A673 (cell line): ENCODE measurements at regions not wholly inside any gene's neighbourhood (a gene's known extent, or its start where the extent isn't known, plus 50 kb on each side); places are given as distances from the start of the nearest gene placed in this dataset.

ENCODE experiments used
- EZH2 ChIP-seq: fragments of 200-600 bp; sonication (generic); IDR thresholded peaks from 2 replicates; pipeline ENCODE4 v1.6.1; 2017; ENCODE audit warnings: borderline replicate concordance, low read depth, mild to moderate bottlenecking, mixed read lengths, antibody characterized with exemption, low read length; ENCODE audit not compliant: poor library complexity, severe bottlenecking
- TF ChIP-seq, protein P1 (sequence below): fragments of 300-800, 200-600 bp; sonication (generic); conservative IDR thresholded peaks from 2 replicates; pipeline ENCODE4 v1.5.1; 2017; ENCODE audit warnings: low read depth, mild to moderate bottlenecking, antibody characterized with exemption, low read length, moderate library complexity, mixed read lengths

- TF ChIP-seq, protein P1, sequence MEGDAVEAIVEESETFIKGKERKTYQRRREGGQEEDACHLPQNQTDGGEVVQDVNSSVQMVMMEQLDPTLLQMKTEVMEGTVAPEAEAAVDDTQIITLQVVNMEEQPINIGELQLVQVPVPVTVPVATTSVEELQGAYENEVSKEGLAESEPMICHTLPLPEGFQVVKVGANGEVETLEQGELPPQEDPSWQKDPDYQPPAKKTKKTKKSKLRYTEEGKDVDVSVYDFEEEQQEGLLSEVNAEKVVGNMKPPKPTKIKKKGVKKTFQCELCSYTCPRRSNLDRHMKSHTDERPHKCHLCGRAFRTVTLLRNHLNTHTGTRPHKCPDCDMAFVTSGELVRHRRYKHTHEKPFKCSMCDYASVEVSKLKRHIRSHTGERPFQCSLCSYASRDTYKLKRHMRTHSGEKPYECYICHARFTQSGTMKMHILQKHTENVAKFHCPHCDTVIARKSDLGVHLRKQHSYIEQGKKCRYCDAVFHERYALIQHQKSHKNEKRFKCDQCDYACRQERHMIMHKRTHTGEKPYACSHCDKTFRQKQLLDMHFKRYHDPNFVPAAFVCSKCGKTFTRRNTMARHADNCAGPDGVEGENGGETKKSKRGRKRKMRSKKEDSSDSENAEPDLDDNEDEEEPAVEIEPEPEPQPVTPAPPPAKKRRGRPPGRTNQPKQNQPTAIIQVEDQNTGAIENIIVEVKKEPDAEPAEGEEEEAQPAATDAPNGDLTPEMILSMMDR: no peak
- no peak for TF ChIP-seq EZH2
These were observed 216.9 kb upstream of the SAMSN1 start for GRCh38 chr21:14762734-14763694.
